ENCODE measurements at regions not wholly inside any gene's neighbourhood (a gene's known extent, or its start where the extent isn't known, plus 50 kb on each side); places are given as distances from the start of the nearest gene placed in this dataset.

- no peaks in the 10 kb centered on the region for H3K9me3 ChIP-seq
- ATAC-seq (no peak), DNase-seq (no peak)
- H3K27ac ChIP-seq: no peak overlapping the region
- intact Hi-C loops (cut with DNase I): no loop called here
- WGBS, 2 donors: 47 to 84% methylated on average over 2 of the region's 2 CpGs
- no peaks in the 10 kb centered on the region for H3K27me3 ChIP-seq
- TF ChIP-seq, protein P1, sequence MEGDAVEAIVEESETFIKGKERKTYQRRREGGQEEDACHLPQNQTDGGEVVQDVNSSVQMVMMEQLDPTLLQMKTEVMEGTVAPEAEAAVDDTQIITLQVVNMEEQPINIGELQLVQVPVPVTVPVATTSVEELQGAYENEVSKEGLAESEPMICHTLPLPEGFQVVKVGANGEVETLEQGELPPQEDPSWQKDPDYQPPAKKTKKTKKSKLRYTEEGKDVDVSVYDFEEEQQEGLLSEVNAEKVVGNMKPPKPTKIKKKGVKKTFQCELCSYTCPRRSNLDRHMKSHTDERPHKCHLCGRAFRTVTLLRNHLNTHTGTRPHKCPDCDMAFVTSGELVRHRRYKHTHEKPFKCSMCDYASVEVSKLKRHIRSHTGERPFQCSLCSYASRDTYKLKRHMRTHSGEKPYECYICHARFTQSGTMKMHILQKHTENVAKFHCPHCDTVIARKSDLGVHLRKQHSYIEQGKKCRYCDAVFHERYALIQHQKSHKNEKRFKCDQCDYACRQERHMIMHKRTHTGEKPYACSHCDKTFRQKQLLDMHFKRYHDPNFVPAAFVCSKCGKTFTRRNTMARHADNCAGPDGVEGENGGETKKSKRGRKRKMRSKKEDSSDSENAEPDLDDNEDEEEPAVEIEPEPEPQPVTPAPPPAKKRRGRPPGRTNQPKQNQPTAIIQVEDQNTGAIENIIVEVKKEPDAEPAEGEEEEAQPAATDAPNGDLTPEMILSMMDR (IDR thresholded peaks at IDR 0.05): no peak
- no peak overlapping the region for H3K4me3 ChIP-seq
- no peaks in the 10 kb centered on the region for H3K36me3 ChIP-seq
- H3K4me1 ChIP-seq: peaks cover 0 to 15% (median 0%) of the 10 kb centered on the region in 9 donors
Observed at GRCh38 chr4:123455360-123455759, 58.8 kb downstream of the SPRY1 start.

- WGBS, 2 donors: 96 to 97% methylated on average over 3 of the region's 3 CpGs
- ATAC-seq: no peak
- H3K36me3 ChIP-seq: no peaks in the 10 kb centered on the region
- intact Hi-C loops (cut with DNase I): no loop called here
- H3K4me1 ChIP-seq: peaks cover 0 to 3% (median 0%) of the 10 kb centered on the region in 9 donors
- H3K27ac ChIP-seq: no peak overlapping the region
- H3K27me3 ChIP-seq: no peaks in the 10 kb centered on the region
- no peak for DNase-seq
- TF ChIP-seq, protein P1 (IDR thresholded peaks at IDR 0.05): no peak
- no peaks in the 10 kb centered on the region for H3K9me3 ChIP-seq
- H3K4me3 ChIP-seq: no peak overlapping the region
Observed at GRCh38 chr4:123462007-123462406, 65.4 kb downstream of the SPRY1 start.

GRCh38 chr4:123463869-123464268 is 67.3 kb downstream of the SPRY1 start:
- Histone ChIP-seq H3K27ac (no peak overlapping the region), H3K27me3 (no peaks in the 10 kb centered on the region), H3K4me1 (peaks cover 0 to 3% (median 0%) of the 10 kb centered on the region in 9 donors), H3K9me3 (no peaks in the 10 kb centered on the region), H3K36me3 (no peaks in the 10 kb centered on the region), H3K4me3 (no peak overlapping the region)
- 75 to 88% methylated on average over 3 of the region's 3 CpGs for WGBS, 2 donors
- TF ChIP-seq, protein P1 (IDR thresholded peaks at IDR 0.05): no peak
- ATAC-seq (no peak), DNase-seq (no peak)
- intact Hi-C loops (cut with DNase I): no loop called here

- no peaks in the 10 kb centered on the region for H3K9me3 ChIP-seq
- 75 to 94% methylated on average over 6 of the region's 6 CpGs for WGBS, 2 donors
- ATAC-seq (no peak), DNase-seq (no peak)
- H3K4me3 ChIP-seq: no peak overlapping the region
- H3K27ac ChIP-seq: no peak overlapping the region
- intact Hi-C loops (cut with DNase I): no loop called here
- no peaks in the 10 kb centered on the region for H3K27me3 ChIP-seq
- H3K36me3 ChIP-seq: no peaks in the 10 kb centered on the region
- TF ChIP-seq, protein P1 (IDR thresholded peaks at IDR 0.05): no peak
- no peaks in the 10 kb centered on the region for H3K4me1 ChIP-seq
Observed at GRCh38 chr4:123465416-123465815, 68.8 kb downstream of the SPRY1 start.
